GM12873 (cell line): ENCODE measurements at regions not wholly inside any gene's neighbourhood (a gene's known extent, or its start where the extent isn't known, plus 50 kb on each side); places are given as distances from the start of the nearest gene placed in this dataset.

Experiments
- CTCF ChIP-seq: IDR thresholded peaks from 2 replicates; pipeline ENCODE4 v1.5.1; 2012; ENCODE audit warnings: low read depth, mild to moderate bottlenecking, moderate library complexity, low read length, control low read depth; ENCODE audit not compliant: insufficient read depth; ENCODE audit errors: missing control alignments

DNA sequence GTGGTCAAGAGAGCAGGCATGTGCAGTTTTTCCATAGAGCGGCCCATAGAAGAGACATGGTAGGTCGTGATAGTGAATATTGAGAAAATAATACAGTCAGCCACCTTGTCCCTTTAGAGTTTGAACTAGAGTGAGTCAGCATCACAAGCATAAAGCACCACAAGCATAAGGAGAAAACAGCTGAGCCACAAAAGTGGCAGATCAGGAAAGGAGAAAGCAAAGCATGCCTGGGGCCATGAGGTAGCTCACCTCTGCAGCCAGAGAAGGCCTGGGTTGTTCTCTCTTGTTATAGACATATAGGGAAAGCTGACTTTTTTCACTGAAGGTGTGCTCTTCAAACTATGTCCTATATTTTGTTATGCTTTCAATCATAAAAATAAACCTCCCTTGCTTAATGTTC, 879.0 kb downstream of the DSC3 start:
- TF ChIP-seq CTCF, result no peak

GRCh38 chr18:30160124-30160523, 882.4 kb downstream of the DSC3 start:
- TF ChIP-seq CTCF, result no peak

- TF ChIP-seq CTCF, result no peak
These were observed 891.8 kb downstream of the DSC3 start for GRCh38 chr18:30150586-30151250.

DNA sequence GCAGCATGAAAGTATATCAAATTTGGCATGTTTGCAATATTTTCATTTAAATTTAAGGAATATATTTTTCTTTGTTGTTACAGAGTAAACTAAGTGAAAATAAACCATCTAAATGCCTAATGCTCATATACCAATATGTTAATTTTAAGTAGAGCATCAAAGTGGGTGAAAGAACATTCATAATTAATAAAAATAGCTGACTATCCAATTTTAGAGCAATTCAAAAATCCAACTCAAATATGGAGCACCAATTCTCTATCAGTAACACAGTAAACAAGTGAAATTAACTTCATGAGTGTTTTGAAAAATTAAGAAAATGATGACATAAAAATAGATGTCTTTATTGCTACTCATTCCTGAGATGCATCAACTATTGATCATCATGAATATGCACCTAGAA, 893.0 kb downstream of the DSC3 start:
- no peak for TF ChIP-seq CTCF

DNA sequence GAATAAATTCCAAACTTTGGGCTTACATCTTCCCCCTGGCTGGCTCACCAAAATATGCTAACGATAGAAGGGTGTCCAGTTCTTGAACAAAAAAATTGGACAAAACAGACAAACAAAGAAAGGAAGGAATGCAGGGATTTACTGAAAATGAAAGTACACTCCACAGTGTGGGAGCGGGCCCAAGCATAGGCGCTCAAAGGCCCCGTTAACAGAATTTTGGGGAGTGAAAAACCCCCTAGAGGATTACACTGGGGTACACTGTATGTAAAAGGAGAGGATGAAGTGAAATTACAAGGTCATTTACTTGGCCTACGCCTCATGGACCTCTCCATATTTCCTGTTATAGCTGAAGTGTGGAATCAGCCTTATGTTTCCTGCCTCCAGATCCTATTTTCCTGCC, 899.7 kb downstream of the DSC3 start:
- no peak for TF ChIP-seq CTCF

DNA sequence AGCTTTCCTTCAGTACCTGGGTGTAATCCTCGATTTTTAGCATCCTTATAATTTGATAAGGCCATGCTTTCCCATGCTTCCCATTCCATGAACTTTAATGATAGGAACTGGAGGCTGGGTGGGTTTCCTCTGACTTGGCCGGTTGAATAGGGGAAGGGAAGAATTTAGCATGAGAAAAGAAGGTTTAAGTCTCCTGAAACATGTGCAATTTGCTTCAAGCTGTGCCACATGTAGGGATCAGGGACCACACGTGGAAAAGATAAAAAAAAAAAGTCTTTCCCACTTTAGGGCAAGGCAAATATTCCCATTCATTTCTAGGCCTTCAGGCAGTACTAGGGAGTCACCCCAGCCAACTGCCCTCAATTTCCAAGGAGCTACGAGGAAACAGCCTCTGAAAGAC, 900.3 kb downstream of the DSC3 start:
- TF ChIP-seq CTCF, result no peak

GRCh38 chr18:30139631-30140287, 902.8 kb downstream of the DSC3 start:
- TF ChIP-seq CTCF, result no peak
